H9 (cell line): ENCODE measurements at regions not wholly inside any gene's neighbourhood (a gene's known extent, or its start where the extent isn't known, plus 50 kb on each side); places are given as distances from the start of the nearest gene placed in this dataset.

Experiments
- DNase-seq: peaks from one replicate; pipeline ENCODE4 v3.0.0-alpha.2; 2017
- H2AFZ ChIP-seq: one replicate; pipeline ENCODE4 v1.6.1; 2013; ENCODE audit warnings: mild to moderate bottlenecking, low read length, control low read depth, moderate library complexity
- H2AK5ac ChIP-seq: 2 replicates; pipeline ENCODE4 v1.6.1; 2013; ENCODE audit warnings: low read length, control low read depth, mixed read lengths; ENCODE audit not compliant: insufficient read length
- H2BK120ac ChIP-seq: one replicate; pipeline ENCODE4 v1.6.1; 2013; ENCODE audit warnings: low read depth, mild to moderate bottlenecking, low read length, control low read depth, inconsistent platforms; ENCODE audit not compliant: poor library complexity, severe bottlenecking
- H2BK12ac ChIP-seq: 2 replicates; pipeline ENCODE4 v1.6.1; 2013; ENCODE audit warnings: low read length, control low read depth, mixed read lengths, low read depth; ENCODE audit not compliant: insufficient read length
- H2BK15ac ChIP-seq: 2 replicates; pipeline ENCODE4 v1.6.1; 2013; ENCODE audit warnings: low read depth, low read length, control low read depth
- H2BK20ac ChIP-seq: one replicate; pipeline ENCODE4 v1.6.1; 2013; ENCODE audit warnings: low read depth, mild to moderate bottlenecking, low read length, control low read depth, inconsistent platforms; ENCODE audit not compliant: poor library complexity, severe bottlenecking
- H2BK5ac ChIP-seq: 2 replicates; pipeline ENCODE4 v1.6.1; 2013; ENCODE audit warnings: low read length, control low read depth, mixed read lengths; ENCODE audit not compliant: insufficient read length
- H3K14ac ChIP-seq: 2 replicates; pipeline ENCODE4 v1.6.1; 2013; ENCODE audit warnings: low read length, control low read depth; ENCODE audit not compliant: insufficient read depth
- H3K18ac ChIP-seq: 2 replicates; pipeline ENCODE4 v1.6.1; 2013; ENCODE audit warnings: low read depth, mild to moderate bottlenecking, mixed read lengths, low read length, control low read depth; ENCODE audit not compliant: insufficient read length
- H3K23ac ChIP-seq: 2 replicates; pipeline ENCODE4 v1.6.1; 2013; ENCODE audit warnings: low read length, control low read depth, mixed read lengths, low read depth; ENCODE audit not compliant: insufficient read length
- H3K23me2 ChIP-seq: 2 replicates; pipeline ENCODE4 v1.6.1; 2013; ENCODE audit warnings: low read depth, mild to moderate bottlenecking, mixed read lengths, low read length, control low read depth; ENCODE audit not compliant: insufficient read length, poor library complexity, severe bottlenecking
- H3K27ac ChIP-seq: 2 replicates; pipeline ENCODE4 v1.5.1; 2013; ENCODE audit warnings: low read length, control low read depth, mixed read lengths, low read depth; ENCODE audit not compliant: insufficient read length
- H3K27me3 ChIP-seq: 2 replicates; pipeline ENCODE4 v1.6.1; 2013; ENCODE audit warnings: low read length, control low read depth, inconsistent platforms; ENCODE audit not compliant: insufficient read depth
- H3K4ac ChIP-seq: 2 replicates; pipeline ENCODE4 v1.6.1; 2013; ENCODE audit warnings: low read depth, mild to moderate bottlenecking, control low read depth, inconsistent platforms, low read length, moderate library complexity
- H3K4me1 ChIP-seq: 2 replicates; pipeline ENCODE4 v1.6.1; 2013; ENCODE audit warnings: low read length, control low read depth, inconsistent platforms; ENCODE audit not compliant: insufficient read depth
- H3K4me2 ChIP-seq: 2 replicates; pipeline ENCODE4 v1.6.1; 2013; ENCODE audit warnings: low read length, control low read depth, mixed read lengths; ENCODE audit not compliant: insufficient read length, insufficient read depth
- H3K56ac ChIP-seq: 2 replicates; pipeline ENCODE4 v1.6.1; 2013; ENCODE audit warnings: low read depth, mild to moderate bottlenecking, mixed read lengths, low read length, control low read depth; ENCODE audit not compliant: insufficient read length
- H3K79me1 ChIP-seq: 2 replicates; pipeline ENCODE4 v1.6.1; 2013; ENCODE audit warnings: low read depth, mild to moderate bottlenecking, moderate library complexity, low read length, control low read depth, inconsistent platforms; ENCODE audit not compliant: insufficient read depth, poor library complexity, severe bottlenecking
- H3K79me2 ChIP-seq: 2 replicates; pipeline ENCODE4 v1.6.1; 2013; ENCODE audit warnings: low read length, control low read depth, inconsistent platforms; ENCODE audit not compliant: insufficient read depth
- H3K9ac ChIP-seq: 2 replicates; pipeline ENCODE4 v1.6.1; 2013; ENCODE audit warnings: low read length, control low read depth, mixed read lengths; ENCODE audit not compliant: insufficient read length; ENCODE audit errors: extremely low read depth
- H3K9me3 ChIP-seq: one replicate; pipeline ENCODE4 v1.6.1; 2013; ENCODE audit warnings: low read depth, low read length, inconsistent platforms; ENCODE audit not compliant: control insufficient read depth
- H3T11ph ChIP-seq: one replicate; pipeline ENCODE4 v1.6.1; 2013; ENCODE audit warnings: mild to moderate bottlenecking, low read length, control low read depth, inconsistent platforms
- H4K20me1 ChIP-seq: one replicate; pipeline ENCODE4 v1.6.1; 2013; ENCODE audit not compliant: control insufficient read depth, insufficient read length, insufficient read depth
- H4K5ac ChIP-seq: 2 replicates; pipeline ENCODE4 v1.6.1; 2013; ENCODE audit warnings: low read depth, mild to moderate bottlenecking, mixed read lengths, low read length, control low read depth; ENCODE audit not compliant: insufficient read length
- H4K8ac ChIP-seq: replicated peaks from 2 replicates; pipeline ENCODE4 v1.6.1; 2013; ENCODE audit warnings: low read length, control low read depth, mixed read lengths, low read depth; ENCODE audit not compliant: insufficient read length
- H4K91ac ChIP-seq: 2 replicates; pipeline ENCODE4 v1.6.1; 2013; ENCODE audit warnings: low read depth, mild to moderate bottlenecking, moderate library complexity, mixed read lengths, low read length, control low read depth; ENCODE audit not compliant: insufficient read length
- H3K27ac Mint-ChIP-seq, 3 experiments: 2 replicates in 2 of 3; 3 replicates in 1 of 3; pipeline ENCODE4 v1.8.0; 2020 to 2021; ENCODE audit warnings: mixed read lengths in 3 of 3, mild to moderate bottlenecking in 1 of 3, moderate library complexity in 1 of 3
- H3K27me3 Mint-ChIP-seq: 2 replicates; pipeline ENCODE4 v1.8.0; 2021; ENCODE audit warnings: low read depth, mild to moderate bottlenecking, moderate library complexity, mixed read lengths
- H3K36me3 Mint-ChIP-seq, 3 experiments: 2 replicates in 2 of 3; 3 replicates in 1 of 3; pipeline ENCODE4 v1.8.0; 2020 to 2021; ENCODE audit warnings: low read depth in 3 of 3, mixed read lengths in 3 of 3; ENCODE audit not compliant: insufficient read depth in 1 of 3
- H3K4me1 Mint-ChIP-seq, 2 experiments: 2 replicates each; pipeline ENCODE4 v1.8.0; 2020; ENCODE audit warnings: mixed read lengths in 2 of 2
- H3K4me3 Mint-ChIP-seq, 2 experiments: 2 replicates in 1 of 2; 3 replicates in 1 of 2; pipeline ENCODE4 v1.8.0; 2020 to 2021; ENCODE audit warnings: mild to moderate bottlenecking in 2 of 2, mixed read lengths in 2 of 2, moderate library complexity in 1 of 2
- H3K9me3 Mint-ChIP-seq, 2 experiments: 2 replicates in 1 of 2; 3 replicates in 1 of 2; pipeline ENCODE4 v1.8.0; 2020; ENCODE audit warnings: mild to moderate bottlenecking in 2 of 2, mixed read lengths in 2 of 2, moderate library complexity in 1 of 2
- CTCF ChIP-seq: fragments of 200-600 bp; sonication (generic); conservative IDR thresholded peaks from 3 replicates; pipeline ENCODE4 v1.8.0; 2021; ENCODE audit warnings: antibody characterized with exemption, mild to moderate bottlenecking
- whole genome bisulfite sequencing: extraction: QIAGEN DNeasy Blood & Tissue Kit; methylation state at CpG from one replicate; pipeline ENCODE4 v1.1.7; 2013; ENCODE audit warnings: missing lambda C conversion rate, low lambda C conversion rate, mixed read lengths; ENCODE audit not compliant: insufficient read length; ENCODE audit errors: extremely low coverage; 5-methylcytosine and 5-hydroxymethylcytosine counted together

DNA sequence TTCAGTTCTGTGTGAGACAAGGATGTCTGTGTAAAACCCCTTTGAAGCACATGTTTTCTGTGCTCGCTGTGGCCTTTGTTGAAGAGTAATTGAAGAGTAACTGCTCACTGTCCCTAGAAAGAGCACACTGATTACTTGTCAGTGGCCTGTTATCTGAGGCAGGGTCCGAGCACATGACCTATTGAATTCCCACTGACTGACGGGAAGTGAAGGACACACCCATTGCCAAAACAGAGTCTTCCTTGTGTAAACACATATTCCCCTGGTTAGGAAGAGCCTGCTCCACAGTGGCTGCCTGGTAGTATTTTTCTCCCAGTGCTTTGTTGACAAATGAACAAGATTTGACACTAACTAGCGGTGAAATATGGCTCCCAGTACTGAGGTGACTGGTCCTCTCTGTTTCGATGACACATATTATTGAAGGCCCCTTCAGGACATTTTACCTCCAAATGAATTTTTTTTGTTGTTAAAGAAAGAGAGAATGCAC, 148.5 kb upstream of the GYPC start:
- Histone ChIP-seq H3K18ac (no peak overlapping the region), H2BK20ac (no peak overlapping the region), H3K4me2 (no peak overlapping the region), H3K9ac (no peak overlapping the region), H3K23ac (no peak overlapping the region), H3K14ac (no peak overlapping the region), H3K27ac (no peak overlapping the region), H2BK12ac (no peak overlapping the region), H3K23me2 (no peaks in the 10 kb centered on the region), H4K8ac (no peak overlapping the region), H4K5ac (no peak overlapping the region), H3K27me3 (no peaks in the 10 kb centered on the region), H2BK120ac (no peak overlapping the region), H3K9me3 (no peaks in the 10 kb centered on the region), H3T11ph (no peak overlapping the region), H2BK5ac (no peak overlapping the region), H3K56ac (no peak overlapping the region), H3K4ac (no peak overlapping the region), H3K79me1 (no peaks in the 10 kb centered on the region), H2AFZ (no peak overlapping the region), H3K79me2 (no peaks in the 10 kb centered on the region), H2BK15ac (no peak overlapping the region), H3K4me1 (peaks cover 8% of the 10 kb centered on the region; the same call in 1 of the 2 replicates), H4K20me1 (no peaks in the 10 kb centered on the region), H4K91ac (no peak overlapping the region), H2AK5ac (no peak overlapping the region)
- WGBS: no CpG with 5 or more reads among the region's 5 CpGs
- no peak for TF ChIP-seq CTCF
- no peak for DNase-seq
- Mint-ChIP-seq H3K4me1 (peaks cover 25 to 34% of the 10 kb centered on the region in 2 experiments), H3K4me3 (no peak overlapping the region), H3K36me3 (no peaks in the 10 kb centered on the region), H3K27ac (peak overlapping the region in 2 of 3 experiments; percentile 8 to 19; a peak in 2 of 7 replicates), H3K9me3 (no peaks in the 10 kb centered on the region), H3K27me3 (no peaks in the 10 kb centered on the region; the same call in 1 of the 2 replicates)
